Neural cell (in vitro differentiated cells): ENCODE measurements at regions not wholly inside any gene's neighbourhood (a gene's known extent, or its start where the extent isn't known, plus 50 kb on each side); places are given as distances from the start of the nearest gene placed in this dataset.

ENCODE experiments used
- H2AFZ ChIP-seq: fragments of 200-600, 300-800 bp; sonication (generic), shearing (Covaris generic); 2 replicates; pipeline ENCODE4 v1.6.0; 2014; ENCODE audit warnings: low read depth, mild to moderate bottlenecking, antibody characterized with exemption, low read length, moderate library complexity
- H3F3A ChIP-seq: fragments of 200-600 bp; shearing (Covaris generic); 2 replicates; pipeline ENCODE4 v1.6.1; 2016; ENCODE audit warnings: mild to moderate bottlenecking, moderate library complexity, mixed read lengths, antibody characterized with exemption, low read length; ENCODE audit not compliant: insufficient read depth, poor library complexity, severe bottlenecking
- H3K27ac ChIP-seq: fragments of 200-600, 300-800 bp; sonication (generic), shearing (Covaris generic); 2 replicates; pipeline ENCODE4 v1.5.1; 2014; ENCODE audit warnings: mild to moderate bottlenecking, low read length, moderate library complexity
- H3K27me3 ChIP-seq: fragments of 300-800, 200-600 bp; sonication (generic), shearing (Covaris generic); 2 replicates; pipeline ENCODE4 v1.6.0; 2014; ENCODE audit warnings: mild to moderate bottlenecking, low read depth, low read length, moderate library complexity; ENCODE audit not compliant: insufficient read depth
- H3K36me3 ChIP-seq: fragments of 300-800, 200-600 bp; sonication (generic), shearing (Covaris generic); 2 replicates; pipeline ENCODE4 v1.5.1; 2014; ENCODE audit warnings: mild to moderate bottlenecking, antibody characterized with exemption, low read length, moderate library complexity; ENCODE audit not compliant: insufficient read depth
- H3K4me2 ChIP-seq: fragments of 300-800, 200-600 bp; sonication (generic), shearing (Covaris generic); 2 replicates; pipeline ENCODE4 v1.6.0; 2014; ENCODE audit warnings: mild to moderate bottlenecking, low read length
- H3K4me3 ChIP-seq: fragments of 300-800, 200-600 bp; sonication (generic), shearing (Covaris generic); 2 replicates; pipeline ENCODE4 v1.5.1; 2014; ENCODE audit warnings: mild to moderate bottlenecking, low read length, moderate library complexity
- H3K79me2 ChIP-seq: fragments of 200-600 bp; shearing (Covaris generic); replicated peaks from 2 replicates; pipeline ENCODE4 v1.6.0; 2014; ENCODE audit warnings: mild to moderate bottlenecking, low read length, moderate library complexity; ENCODE audit not compliant: insufficient read depth
- H3K9ac ChIP-seq: fragments of 300-800, 200-600 bp; sonication (generic), shearing (Covaris generic); 2 replicates; pipeline ENCODE4 v1.6.1; 2016; ENCODE audit warnings: mild to moderate bottlenecking, low read length, mixed read lengths
- H3K9me2 ChIP-seq: fragments of 200-600 bp; shearing (Covaris generic); 2 replicates; pipeline ENCODE4 v1.6.1; 2016; ENCODE audit warnings: mild to moderate bottlenecking, low read length, mixed read lengths; ENCODE audit not compliant: insufficient read depth
- H3K9me3 ChIP-seq: fragments of 200-600, 300-800 bp; sonication (generic), shearing (Covaris generic); 2 replicates; pipeline ENCODE4 v1.6.1; 2016; ENCODE audit warnings: mild to moderate bottlenecking, mixed run types, low read length, moderate library complexity, mixed read lengths
- H4K20me1 ChIP-seq: fragments of 200-600 bp; shearing (Covaris generic); 2 replicates; pipeline ENCODE4 v1.6.1; 2016; ENCODE audit warnings: mild to moderate bottlenecking, mixed run types; ENCODE audit not compliant: insufficient read depth
- EP300 ChIP-seq: fragments of 450-650 bp; conservative IDR thresholded peaks from 2 replicates; pipeline ENCODE4 v1.6.1; 2014; ENCODE audit warnings: antibody characterized with exemption, mild to moderate bottlenecking, moderate library complexity; ENCODE audit not compliant: poor library complexity, severe bottlenecking
- EZH2 ChIP-seq: fragments of 200-600, 300-800 bp; shearing (Covaris generic), sonication (generic); IDR thresholded peaks from 2 replicates; pipeline ENCODE4 v1.6.1; 2014; ENCODE audit warnings: antibody characterized with exemption, low read length, borderline replicate concordance, mild to moderate bottlenecking; ENCODE audit not compliant: insufficient read depth, poor library complexity, severe bottlenecking
- MXI1 ChIP-seq: fragments of 450-650 bp; conservative IDR thresholded peaks from 2 replicates; pipeline ENCODE4 v1.6.1; 2014; ENCODE audit warnings: antibody characterized with exemption, mild to moderate bottlenecking; ENCODE audit not compliant: poor library complexity, severe bottlenecking
- POLR2AphosphoS5 ChIP-seq: IDR thresholded peaks from 2 replicates; pipeline ENCODE4 v1.6.1; 2012
- RAD21 ChIP-seq: fragments of 450-650 bp; conservative IDR thresholded peaks from 2 replicates; pipeline ENCODE4 v1.6.1; 2014; ENCODE audit warnings: antibody characterized with exemption, mild to moderate bottlenecking, moderate library complexity
- REST ChIP-seq: IDR thresholded peaks from 2 replicates; pipeline ENCODE4 v1.6.1; 2012; ENCODE audit warnings: borderline replicate concordance
- SMC3 ChIP-seq: fragments of 450-650 bp; conservative IDR thresholded peaks from 2 replicates; pipeline ENCODE4 v1.6.1; 2014; ENCODE audit warnings: antibody characterized with exemption, mild to moderate bottlenecking, moderate library complexity; ENCODE audit not compliant: poor library complexity
- TAF1 ChIP-seq: IDR thresholded peaks from 2 replicates; pipeline ENCODE4 v1.6.1; 2012; ENCODE audit warnings: low read depth
- TF ChIP-seq, protein P1 (sequence below): fragments of 450-650 bp; IDR thresholded peaks from 2 replicates; pipeline ENCODE4 v1.5.1; 2014; ENCODE audit warnings: antibody characterized with exemption, mild to moderate bottlenecking, moderate library complexity; ENCODE audit not compliant: poor library complexity, severe bottlenecking

DNA sequence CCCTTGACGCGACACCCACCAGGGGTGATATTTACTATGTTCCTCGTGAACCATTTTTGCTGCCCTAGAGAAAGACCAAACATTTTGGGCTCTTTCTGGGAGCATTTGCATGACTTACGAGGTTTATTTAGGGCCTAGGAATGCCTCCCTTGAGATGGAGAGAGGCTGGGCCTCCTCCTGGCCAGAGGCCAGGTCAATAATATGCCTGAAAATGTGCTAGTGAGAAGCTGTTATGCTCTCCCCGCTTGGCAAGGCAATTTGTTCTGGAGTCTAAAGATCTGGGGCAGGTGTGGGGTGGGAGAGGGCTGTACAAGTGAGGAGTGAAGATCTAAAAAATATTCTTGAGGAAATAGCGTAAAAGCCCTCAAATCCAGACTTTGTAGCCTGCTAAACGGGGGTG, 587.3 kb upstream of the CDH5 start:
- Histone ChIP-seq H3K4me2 (no peak overlapping the region), H3K4me3 (no peak overlapping the region), H3F3A (no peaks in the 10 kb centered on the region), H3K36me3 (no peaks in the 10 kb centered on the region), H4K20me1 (no peaks in the 10 kb centered on the region), H3K9ac (no peak overlapping the region), H3K79me2 (no peaks in the 10 kb centered on the region), H3K9me3 (no peaks in the 10 kb centered on the region), H3K27ac (no peak overlapping the region), H3K9me2 (no peaks in the 10 kb centered on the region), H2AFZ (no peak overlapping the region), H3K27me3 (no peaks in the 10 kb centered on the region)
- TF ChIP-seq MXI1, result no peak
- TF ChIP-seq, protein P1, sequence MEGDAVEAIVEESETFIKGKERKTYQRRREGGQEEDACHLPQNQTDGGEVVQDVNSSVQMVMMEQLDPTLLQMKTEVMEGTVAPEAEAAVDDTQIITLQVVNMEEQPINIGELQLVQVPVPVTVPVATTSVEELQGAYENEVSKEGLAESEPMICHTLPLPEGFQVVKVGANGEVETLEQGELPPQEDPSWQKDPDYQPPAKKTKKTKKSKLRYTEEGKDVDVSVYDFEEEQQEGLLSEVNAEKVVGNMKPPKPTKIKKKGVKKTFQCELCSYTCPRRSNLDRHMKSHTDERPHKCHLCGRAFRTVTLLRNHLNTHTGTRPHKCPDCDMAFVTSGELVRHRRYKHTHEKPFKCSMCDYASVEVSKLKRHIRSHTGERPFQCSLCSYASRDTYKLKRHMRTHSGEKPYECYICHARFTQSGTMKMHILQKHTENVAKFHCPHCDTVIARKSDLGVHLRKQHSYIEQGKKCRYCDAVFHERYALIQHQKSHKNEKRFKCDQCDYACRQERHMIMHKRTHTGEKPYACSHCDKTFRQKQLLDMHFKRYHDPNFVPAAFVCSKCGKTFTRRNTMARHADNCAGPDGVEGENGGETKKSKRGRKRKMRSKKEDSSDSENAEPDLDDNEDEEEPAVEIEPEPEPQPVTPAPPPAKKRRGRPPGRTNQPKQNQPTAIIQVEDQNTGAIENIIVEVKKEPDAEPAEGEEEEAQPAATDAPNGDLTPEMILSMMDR, result no peak
- no peak for TF ChIP-seq TAF1
- TF ChIP-seq REST, result no peak
- TF ChIP-seq EZH2, result no peak
- TF ChIP-seq EP300, result no peak
- no peak for TF ChIP-seq SMC3
- no peak for TF ChIP-seq RAD21
- no peak for TF ChIP-seq POLR2AphosphoS5

DNA sequence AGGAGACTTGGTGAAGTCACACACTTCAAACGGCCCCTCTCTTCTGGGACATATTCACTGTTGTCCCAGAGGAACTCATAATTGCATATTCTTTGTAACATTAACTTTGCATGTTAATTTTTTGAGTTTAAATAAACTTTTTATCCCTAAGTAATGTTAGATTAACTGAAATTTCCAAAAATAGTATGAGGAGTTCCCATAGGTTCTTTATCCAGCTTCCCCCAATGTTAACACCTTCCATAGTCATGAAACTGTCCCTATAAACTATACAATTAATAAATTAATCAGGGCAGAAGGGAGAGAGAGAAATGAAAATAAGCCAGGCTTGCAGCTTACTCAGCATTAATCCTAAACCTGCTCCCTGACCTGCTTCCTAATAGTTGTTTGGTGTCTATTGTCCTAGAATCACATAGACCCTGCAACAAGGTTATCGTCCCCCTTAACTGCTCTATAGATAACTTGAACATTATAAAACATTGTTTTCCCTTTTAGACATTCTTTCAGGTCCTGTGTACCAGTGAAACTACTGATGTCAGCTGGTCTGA, 589.8 kb upstream of the CDH5 start:
- Histone ChIP-seq H3K4me2 (no peak overlapping the region), H3K27ac (no peak overlapping the region), H3K27me3 (no peaks in the 10 kb centered on the region), H3K9me3 (no peaks in the 10 kb centered on the region), H4K20me1 (no peaks in the 10 kb centered on the region), H3F3A (no peaks in the 10 kb centered on the region), H3K9ac (no peak overlapping the region), H3K9me2 (no peaks in the 10 kb centered on the region), H3K36me3 (no peaks in the 10 kb centered on the region), H3K4me3 (no peak overlapping the region), H2AFZ (no peak overlapping the region), H3K79me2 (no peaks in the 10 kb centered on the region)
- TF ChIP-seq REST (no peak), POLR2AphosphoS5 (no peak), SMC3 (no peak), MXI1 (no peak), EZH2 (no peak), EP300 (no peak), RAD21 (no peak), TAF1 (no peak)
- TF ChIP-seq, protein P1, result no peak
